Right hindlimb (tissue), 1 donor: ENCODE measurements at regions not wholly inside any gene's neighbourhood (a gene's known extent, or its start where the extent isn't known, plus 50 kb on each side); places are given as distances from the start of the nearest gene placed in this dataset.
"Not testable (repeated sequence)": the region's sequence is repeated elsewhere in the genome, so short reads cannot be mapped to it uniquely, and the experiment has no call there.

ENCODE experiments used
- DNase-seq: peaks from one replicate; pipeline ENCODE4 v3.0.0-alpha.2; 2018

DNA sequence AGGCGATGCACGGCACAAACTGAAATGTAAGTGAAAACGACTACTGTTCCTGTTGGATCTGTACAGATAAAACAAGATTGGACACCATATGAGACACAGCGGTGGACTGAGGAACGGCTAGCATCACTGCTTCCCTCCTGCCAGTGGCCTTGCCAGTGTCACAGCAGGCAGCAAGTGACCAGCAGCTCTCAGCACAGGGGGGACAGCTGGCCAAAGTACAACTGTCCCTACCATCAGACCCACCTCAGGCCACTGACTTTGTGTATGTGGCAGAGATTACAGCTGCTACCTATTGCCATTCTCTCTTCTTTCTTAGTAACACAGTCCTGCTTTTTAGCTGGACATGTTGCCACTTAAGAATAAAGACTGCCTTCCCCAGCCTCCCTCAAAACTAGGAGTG lies 80.0 kb upstream of the SLC66A3 start:
- DNase-seq = no peak

DNA sequence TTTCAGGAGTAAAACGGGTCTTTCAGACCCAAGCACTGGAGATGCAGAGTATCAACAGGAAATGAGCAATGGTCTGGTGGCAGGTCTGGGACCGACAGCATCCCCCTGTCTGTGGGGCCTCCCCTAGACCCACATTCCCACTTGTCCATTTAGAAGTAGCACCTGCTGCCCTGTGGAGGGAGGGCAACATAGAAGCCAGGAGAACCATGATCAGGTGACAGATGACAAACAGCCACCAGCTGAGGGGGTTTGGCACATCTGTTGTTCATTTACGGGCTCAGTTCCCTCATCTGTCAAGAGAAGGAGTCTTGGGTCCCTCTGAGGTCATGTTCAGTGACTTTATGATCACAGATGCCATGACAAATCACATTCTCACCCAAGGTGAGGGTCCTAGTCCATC lies 77.9 kb upstream of the SLC66A3 start:
- DNase-seq = no peak

DNA sequence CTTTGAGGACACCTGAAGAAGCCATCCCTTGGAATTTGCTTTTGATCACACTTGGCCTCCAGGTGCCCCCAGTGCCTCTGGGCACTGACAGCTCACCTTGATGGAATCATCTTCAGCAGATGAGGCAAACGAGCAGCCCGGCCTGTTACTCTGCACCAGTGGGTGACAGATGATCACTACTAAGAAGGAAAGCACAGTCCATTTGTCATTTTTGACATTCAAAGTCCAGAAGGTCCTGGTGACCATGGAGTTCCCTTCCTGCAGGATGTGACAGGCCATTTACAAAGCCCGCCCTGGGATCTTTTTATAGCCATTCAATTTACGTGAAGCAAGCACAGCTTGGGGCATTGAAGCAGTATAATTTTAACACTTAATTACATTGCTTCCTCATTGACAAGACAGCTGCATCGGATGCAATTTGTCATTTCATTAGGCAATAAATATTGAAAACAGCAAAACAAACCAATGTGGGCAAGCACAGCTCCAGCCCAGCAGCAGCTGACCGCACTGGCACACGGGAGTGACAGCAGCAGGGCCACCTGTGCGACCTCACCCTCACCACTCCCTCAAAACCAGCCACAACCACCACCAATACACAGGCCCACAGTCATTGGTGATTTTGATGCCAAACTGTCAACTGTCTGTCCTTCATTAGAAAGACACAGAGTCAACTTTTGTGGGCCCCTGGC lies 76.0 kb upstream of the SLC66A3 start:
- DNase-seq = no peak

DNA sequence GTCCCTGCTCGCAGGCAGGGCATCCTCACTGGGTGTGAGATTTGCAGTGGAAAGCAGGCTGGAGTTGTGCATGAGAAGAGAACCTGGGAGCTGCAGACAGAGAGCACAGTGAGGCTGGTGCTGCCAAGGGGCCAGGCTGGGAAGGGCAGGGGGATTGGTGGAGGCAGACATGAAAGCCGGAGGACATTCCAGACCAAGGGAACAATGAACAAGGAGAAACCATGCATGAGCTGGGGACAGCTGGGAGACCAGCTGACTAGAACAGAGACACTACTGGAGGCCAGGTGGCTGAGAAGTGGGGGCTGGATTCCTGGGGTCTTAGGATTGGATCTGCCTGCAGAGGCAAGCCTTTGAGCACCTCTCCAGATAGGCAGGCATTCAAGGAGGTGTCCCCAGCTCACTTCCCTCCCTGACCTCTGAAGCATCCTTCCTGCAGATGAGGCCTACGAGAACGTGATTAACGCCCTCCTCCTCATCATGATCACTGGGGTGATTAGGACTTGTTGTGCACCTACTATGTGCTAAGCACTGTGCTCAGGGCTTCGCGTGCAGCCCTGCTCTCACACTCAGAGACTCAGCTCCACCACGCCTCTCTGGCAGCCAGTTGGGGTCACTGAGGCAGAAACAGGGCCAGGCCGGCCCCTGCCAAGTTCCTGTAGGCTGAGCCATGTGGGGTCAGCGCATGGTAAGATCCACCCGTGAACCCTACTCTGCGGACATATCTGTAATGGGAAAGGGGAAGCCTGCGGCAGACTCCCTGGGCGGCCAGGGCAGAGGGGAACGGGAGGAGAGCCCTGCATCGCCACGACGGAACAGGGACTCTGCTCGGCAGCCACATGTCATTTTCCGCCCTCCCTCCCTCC lies 74.8 kb upstream of the SLC66A3 start:
- peak; percentile 59 for DNase-seq

DNA sequence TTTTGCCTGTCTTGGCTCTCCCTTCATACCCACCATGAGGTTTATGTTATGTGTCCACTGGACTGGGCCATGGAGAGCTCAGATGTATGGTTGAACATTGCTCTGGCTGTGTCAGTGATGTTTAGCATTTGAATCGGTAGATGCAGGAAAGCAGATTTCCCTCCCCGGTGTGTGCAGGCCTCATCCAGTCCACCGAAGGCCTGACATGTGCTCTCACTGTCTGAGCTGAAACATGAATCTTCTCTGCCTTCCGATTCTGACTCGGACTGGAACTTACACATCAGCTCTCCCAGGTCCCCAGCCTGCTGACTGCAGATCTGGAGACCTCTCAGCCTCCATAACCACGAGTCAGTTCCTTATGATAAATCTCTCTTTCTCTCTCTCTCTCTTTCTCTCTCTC lies 72.4 kb upstream of the SLC66A3 start:
- no peak for DNase-seq

DNA sequence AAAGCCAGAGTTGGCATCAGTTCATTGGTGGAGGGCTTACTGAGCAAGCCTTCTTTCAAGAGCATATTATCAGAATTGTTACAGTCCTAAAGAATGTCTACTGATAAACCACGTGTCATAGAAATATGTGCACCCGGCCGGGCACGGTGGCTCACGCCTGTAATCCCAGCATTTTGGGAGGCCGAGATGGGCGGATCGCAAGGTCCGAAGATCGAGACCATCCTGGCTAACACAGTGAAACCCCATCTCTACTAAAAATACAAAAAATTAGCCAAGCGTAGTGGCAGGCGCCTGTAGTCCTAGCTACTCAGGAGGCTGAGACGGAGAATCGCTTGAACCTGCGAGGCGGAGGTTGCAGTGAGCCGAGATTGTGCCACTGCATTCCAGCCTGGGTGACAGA lies 66.4 kb upstream of the SLC66A3 start:
- DNase-seq = not testable (repeated sequence)

DNA sequence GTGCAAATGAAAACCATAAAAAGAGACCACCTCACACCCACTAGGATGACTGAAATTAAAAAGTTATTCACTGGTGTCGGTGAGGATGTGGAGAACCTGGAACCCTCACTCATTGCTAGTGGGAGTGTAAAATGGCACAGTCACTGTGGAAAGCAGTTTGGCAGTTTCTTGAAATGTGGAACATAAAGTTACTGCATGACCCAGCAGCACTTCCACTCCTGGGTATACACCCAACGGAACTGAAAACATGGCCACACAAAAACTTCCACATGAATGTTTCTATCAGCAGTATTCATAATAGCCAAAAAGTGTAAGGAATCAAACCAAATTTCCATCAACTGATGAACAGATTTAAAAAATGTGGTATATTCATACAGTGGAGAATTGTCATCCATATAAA lies 65.1 kb upstream of the SLC66A3 start:
- DNase-seq = no peak

DNA sequence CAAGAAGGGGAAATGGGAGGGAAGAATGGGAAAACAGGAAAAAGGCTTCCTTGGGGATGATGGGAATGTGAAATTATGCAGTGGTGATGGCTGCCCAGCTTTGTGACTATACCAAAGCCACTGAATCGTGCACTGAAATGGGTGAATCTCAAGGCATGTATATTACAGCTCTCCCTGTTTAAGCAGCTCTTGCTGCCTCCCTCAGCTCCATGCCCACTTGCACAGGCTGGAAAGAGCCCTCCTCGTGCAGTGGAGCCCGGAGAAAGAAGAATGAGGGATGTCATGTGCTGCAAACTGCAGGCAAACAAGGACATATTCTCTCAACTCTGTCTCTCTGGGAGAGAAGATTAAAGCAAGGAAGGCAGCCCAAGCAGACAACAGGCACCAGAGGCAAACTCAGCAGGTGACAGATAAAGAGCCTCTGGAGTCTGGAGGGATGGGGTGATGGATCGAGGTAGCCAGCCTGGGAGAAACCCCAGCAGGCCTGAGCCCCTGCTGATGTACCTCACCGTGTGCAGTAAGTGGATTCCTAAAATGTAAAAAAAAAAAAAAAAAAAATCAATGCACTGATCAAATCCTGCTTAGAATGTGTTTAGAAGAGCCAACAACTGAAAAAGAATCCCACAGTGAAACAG lies 62.4 kb upstream of the SLC66A3 start:
- DNase-seq = no peak

DNA sequence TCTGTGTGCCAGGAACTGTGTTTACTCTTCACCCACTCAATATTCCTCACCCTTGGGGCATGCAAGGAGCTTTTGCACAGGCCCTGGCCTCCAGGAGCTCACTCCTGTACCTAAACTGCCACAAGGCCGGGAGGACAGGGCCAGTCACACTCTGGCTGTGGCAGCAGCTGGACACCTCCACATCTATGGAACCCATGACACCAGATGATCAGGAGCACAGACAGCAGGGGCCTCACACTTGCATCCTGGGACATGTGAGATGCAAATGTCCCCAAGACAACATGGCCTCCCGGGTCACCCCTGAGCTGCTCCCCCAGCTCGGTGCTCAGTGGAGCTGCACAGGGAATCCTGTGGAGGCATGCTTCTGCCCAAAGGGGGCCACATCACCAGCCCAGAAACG lies 61.8 kb upstream of the SLC66A3 start:
- no peak for DNase-seq

DNA sequence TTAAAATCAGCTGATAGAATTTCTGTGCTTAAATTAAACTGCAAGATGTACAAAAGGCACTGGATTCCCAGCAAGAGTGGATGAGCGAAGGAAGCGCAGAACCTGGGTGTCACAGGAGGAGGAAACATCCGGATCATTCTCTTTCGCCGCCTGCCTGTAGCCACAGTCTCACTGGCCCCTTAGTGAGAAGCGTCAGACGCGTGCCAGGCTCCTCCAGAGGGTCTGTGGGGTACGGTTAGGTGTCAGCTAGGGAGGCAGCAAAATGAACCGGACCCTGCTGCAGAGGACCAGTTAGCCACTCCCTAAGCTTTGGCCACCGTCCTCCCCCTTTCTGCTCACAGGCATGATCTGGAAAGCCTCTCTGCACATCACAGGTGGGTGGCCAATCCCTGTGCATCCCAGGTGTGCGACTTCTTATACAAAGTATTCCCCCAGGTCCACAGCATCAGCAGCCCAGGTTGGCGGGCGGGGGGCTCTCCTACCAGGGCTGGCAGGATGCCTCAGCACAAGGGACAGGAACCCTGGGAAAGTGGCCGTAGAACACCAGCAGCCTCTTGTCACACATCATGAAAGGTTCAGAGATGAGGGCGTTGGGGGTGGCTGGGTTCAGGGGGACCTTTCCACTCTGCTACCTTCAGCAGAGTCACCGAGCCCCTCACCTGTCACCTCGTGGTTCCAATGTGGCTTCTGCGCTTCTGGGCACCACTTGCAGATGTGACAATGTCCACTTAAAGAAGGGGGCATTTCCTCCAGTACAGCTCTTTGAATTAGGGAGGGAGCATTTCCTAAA lies 61.1 kb upstream of the SLC66A3 start:
- no peak for DNase-seq

DNA sequence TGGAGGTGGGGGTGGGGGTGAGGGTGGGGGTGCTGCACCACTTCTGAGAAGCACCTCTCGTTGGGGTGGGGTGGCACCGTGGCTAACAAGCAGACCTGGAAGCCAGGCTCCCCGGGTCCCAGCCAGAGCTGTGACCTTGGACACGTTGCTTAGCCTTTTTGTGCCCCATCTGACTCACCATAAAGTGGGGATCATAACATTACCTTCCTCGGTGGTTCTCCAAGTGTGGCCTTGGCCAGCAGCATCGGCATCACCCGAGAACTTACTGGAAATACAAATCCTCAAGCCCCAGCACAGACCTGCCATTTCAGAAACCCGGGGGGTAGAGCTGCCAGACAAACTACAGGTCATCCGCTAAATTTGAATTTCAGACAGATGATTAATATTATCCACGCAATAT lies 58.7 kb upstream of the SLC66A3 start:
- no peak for DNase-seq

DNA sequence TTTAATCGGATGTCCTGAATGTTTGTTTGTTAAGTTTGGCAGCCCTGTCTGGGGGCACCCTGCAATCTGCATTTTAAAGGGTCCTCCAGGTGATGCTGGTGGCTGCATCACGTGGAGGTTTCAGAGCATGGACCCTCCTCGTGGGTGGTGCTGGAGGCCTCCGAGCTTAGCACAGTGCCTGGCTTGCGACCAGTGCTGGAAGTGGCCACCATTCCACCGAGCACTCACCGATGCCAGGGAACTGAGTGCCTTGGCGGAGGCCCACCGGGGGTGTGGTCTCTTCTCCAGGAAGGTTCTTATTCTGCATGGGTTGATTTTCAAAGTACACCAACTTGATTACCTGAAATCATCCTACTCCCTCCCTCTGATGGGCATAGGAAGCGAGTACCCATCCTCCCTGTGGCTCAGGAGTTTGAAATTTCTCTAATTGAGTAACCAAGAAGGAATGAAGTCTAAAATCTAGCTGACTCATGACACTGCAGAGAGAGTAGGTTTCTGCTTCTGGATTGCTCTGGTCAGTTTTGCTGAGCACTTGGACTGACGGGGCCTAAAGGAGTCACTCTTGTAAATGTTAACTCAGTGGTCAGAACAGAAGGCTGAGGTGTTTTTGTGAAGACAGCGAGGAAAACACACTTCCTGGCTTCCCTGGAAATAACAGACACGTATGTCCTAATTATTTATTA lies 58.1 kb upstream of the SLC66A3 start:
- DNase-seq = no peak

DNA sequence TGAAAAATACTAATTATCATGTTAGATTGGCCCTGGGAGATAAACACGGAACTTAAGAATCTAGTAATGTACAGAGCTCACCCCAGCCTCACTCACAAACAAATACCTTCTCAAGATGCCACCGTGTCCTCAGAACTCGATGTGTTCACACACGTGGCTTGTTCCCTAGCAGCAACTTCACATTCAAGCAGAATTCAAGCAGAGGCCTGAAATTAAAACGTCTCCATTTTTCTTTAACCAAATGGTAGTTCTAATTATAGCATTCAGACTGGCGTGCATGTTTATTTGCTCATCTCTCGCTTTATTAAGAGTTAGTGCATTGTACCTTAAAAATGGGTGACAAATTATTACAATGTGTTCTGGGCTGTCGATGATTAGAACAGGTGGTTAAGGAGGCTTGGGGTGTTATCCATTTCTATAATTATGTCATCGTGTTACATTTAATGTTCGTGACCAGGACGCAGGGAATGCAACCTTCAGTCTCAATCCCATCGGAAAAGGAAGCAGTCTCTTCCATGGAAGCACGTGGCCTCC lies 57.3 kb upstream of the SLC66A3 start:
- DNase-seq = no peak

DNA sequence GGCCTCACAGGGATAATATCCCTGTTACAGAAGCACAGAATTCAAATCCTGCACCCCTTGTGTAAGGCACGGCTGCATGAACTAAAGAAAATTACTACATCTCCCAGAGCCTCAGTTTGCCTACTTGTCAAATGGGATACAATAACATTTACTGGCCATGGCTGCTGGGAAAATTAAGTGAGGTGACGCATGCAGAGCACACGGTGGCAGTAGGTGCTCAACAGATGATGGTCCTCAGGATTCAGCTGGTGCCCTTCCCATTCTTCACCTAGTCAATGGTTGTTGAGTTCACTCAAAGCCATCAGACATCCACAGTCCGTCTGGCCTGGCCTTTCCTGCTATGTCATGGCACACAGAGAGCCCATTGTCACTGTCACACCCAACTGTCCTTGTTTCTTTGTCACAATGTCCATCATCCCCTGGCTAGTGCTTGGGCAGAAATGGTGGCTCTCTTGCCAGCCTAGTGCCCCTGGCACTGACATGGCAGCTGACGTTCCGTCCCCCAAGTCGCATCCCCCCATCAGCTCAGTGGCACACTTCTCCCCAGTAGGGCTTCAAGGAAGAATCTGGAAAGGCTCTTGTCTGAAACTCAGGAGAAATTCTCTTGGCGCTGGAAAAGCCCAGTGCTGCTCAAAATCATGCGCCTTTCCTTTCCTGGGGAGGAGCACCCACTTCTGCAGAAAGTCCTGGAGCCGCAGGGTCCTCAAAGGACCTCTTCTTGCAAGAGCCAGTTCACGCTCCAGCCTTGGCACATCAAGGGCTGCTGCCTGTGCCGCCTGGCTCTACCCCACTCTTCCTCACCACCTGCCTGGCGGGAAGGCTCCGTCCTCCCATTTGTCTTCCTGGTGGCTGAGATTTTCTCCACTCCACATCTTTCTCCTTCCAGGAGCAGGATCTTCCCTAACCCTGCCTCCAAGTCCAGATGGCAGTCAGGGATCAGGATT lies 55.9 kb upstream of the SLC66A3 start:
- DNase-seq = no peak

DNA sequence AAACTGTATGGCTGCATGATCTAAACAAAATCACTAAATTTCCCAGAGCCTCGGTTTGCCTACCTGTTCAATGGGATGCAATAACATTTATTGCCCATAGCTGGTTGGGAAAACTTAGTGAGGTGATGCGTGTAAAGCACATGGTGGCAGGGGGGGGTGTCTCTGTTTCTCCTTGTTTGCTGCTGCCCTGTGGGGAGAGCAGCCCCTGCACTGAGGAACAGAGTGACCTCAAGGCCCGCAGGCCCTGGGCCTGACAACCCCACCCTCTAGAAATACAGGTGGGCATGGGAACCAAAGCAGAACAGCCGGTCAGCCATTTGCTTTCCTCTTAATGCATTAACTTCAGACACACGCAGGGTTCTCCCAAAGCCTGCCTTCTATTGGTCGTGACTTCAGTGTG lies 55.1 kb upstream of the SLC66A3 start:
- DNase-seq = no peak

DNA sequence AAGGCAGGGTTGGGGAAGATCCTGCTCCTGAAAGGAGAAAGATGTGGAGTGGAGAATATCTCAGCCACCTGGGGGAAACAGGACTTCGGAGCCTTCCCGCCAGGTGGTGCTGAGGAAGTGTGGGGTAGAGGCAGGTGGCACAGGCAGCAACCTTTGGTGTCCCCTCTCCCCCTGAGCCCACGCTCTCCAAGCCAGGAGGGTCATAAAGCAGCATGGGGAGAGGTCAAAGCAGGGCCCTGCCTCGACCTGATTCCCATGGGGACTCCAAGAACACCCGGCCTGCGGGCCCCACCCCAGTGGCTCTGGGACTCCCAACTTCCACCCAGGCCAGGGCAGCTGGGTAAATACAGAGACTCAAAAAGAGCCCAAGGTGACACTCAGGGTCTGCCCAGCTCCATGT lies 54.3 kb upstream of the SLC66A3 start:
- DNase-seq = no peak

DNA sequence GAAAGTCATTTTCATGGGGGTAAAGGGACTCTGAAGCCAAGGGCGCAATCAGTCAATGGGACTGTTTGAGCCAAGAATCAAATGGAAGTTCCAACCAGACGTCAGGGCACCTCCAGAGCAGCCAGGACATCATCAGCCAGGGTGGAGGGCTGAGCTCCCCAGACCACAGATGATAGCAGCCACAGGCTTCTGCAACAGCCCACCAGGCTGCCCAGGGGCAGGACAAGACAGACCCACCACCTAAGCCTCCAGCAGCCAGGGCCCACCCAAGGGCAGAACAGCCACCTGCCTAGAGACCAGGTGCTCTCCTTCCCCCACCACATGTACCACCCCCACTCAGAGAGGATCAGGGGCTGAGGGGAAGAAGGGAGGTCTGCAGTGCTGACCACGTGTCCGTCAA lies 53.8 kb upstream of the SLC66A3 start:
- DNase-seq = no peak

DNA sequence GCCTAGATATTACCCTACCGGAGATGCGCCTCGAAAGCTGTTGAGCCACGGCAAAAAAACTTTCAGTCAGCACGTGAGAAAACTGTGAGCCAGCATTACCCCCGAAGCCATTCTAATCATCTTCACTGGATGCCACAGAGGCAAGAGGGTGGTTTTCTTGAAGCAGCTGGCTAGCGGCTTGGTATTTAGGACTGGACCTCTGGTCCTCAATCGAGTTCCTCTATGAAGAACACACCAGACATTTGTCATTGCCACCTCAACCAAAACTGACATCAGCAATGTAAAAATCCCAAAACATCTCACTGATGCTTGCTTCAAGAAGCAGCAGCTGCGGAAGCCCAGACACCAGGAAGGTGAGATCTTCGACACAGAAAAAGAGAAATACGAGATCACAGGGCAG lies 52.8 kb upstream of the SLC66A3 start:
- DNase-seq = no peak

DNA sequence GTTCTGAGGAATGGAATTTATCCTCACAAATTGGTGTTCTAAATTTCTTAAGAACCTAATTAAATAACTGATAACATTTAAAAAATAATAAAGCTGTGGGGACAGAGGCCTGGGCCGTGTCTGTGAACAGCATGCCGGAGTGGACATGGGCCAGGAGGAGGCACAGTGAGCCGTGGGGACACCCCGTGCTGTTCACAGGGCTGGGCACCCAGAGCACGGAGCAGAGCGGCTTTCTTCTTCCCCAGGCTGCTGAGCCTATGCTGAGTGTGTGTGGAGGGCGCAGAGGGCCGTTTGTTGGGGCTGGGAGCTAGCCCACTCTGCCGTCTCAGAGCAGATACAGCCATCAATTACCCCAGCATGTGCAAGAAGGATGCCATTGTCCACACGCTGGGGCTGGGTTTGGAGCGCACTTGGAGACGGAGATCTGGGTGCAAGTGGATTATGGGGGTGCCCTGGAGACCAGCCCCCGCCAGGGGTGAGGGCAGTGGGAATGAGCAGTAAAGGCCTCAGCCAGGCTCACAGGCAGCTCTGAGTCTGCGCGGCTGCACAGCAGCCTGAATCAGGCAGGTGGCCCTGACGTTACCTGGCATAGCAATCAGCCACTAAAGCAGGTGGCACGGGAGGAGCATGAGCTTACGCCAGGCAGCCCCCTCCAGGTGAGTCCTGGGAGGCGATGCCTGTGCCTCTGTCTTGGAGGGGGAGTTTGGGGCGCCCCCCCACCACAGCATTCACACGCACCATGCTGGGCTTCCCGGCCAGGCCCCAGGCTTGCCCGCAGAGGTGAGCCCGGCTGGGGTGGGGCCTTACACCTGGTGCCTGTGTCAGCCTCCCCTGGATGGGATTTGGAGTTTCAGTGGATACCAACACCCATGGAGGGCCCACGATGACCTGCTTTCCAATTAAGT lies 52.1 kb upstream of the SLC66A3 start:
- no peak for DNase-seq
